ENCODE measurements at regions not wholly inside any gene's neighbourhood (a gene's known extent, or its start where the extent isn't known, plus 50 kb on each side); places are given as distances from the start of the nearest gene placed in this dataset.

GRCh38 chr6:153621491-153621890, 417.5 kb upstream of the OPRM1 start:
- no peak for DNase-seq

GRCh38 chr6:153621070-153621469, 418.0 kb upstream of the OPRM1 start:
- no peak for DNase-seq

- DNase-seq, result no peak
Observed at GRCh38 chr6:153618371-153619322, 420.4 kb upstream of the OPRM1 start.

GRCh38 chr6:153616506-153616905, 422.5 kb upstream of the OPRM1 start:
- DNase-seq, result no peak

GRCh38 chr6:153613719-153614455, 425.2 kb upstream of the OPRM1 start:
- DNase-seq, result no peak

GRCh38 chr6:153602401-153602800, 436.6 kb upstream of the OPRM1 start:
- no peak for DNase-seq

GRCh38 chr6:153599901-153600300, 439.1 kb upstream of the OPRM1 start:
- no peak for DNase-seq

GRCh38 chr6:153595903-153596302, 443.1 kb upstream of the OPRM1 start:
- DNase-seq, result no peak

GRCh38 chr6:153594871-153595270, 444.2 kb upstream of the OPRM1 start:
- no peak for DNase-seq

GRCh38 chr6:153591159-153591558, 447.9 kb upstream of the OPRM1 start:
- no peak for DNase-seq

GRCh38 chr6:153590411-153590810, 448.6 kb upstream of the OPRM1 start:
- DNase-seq, result no peak

GRCh38 chr6:153588330-153588729, 450.7 kb upstream of the OPRM1 start:
- no peak for DNase-seq

GRCh38 chr6:153583685-153584084, 452.6 kb upstream of the RGS17 start:
- DNase-seq, result no peak

GRCh38 chr6:153580776-153581175, 449.7 kb upstream of the RGS17 start:
- DNase-seq, result no peak

GRCh38 chr6:153575528-153575927, 444.4 kb upstream of the RGS17 start:
- DNase-seq, result no peak

GRCh38 chr6:153574231-153574630, 443.1 kb upstream of the RGS17 start:
- DNase-seq, result no peak

GRCh38 chr6:153572371-153572770, 441.3 kb upstream of the RGS17 start:
- no peak for DNase-seq

GRCh38 chr6:153568628-153569027, 437.5 kb upstream of the RGS17 start:
- no peak for DNase-seq

- DNase-seq, result no peak
Observed at GRCh38 chr6:153564803-153565202, 433.7 kb upstream of the RGS17 start.

GRCh38 chr6:153563001-153563400, 431.9 kb upstream of the RGS17 start:
- no peak for DNase-seq

GRCh38 chr6:153553627-153554026, 422.5 kb upstream of the RGS17 start:
- DNase-seq, result no peak

- DNase-seq, result no peak
Observed at GRCh38 chr6:153539602-153540001, 408.5 kb upstream of the RGS17 start.

- no peak for DNase-seq
Observed at GRCh38 chr6:153538491-153538890, 407.4 kb upstream of the RGS17 start.

- DNase-seq, result no peak
Observed at GRCh38 chr6:153537422-153537821, 406.3 kb upstream of the RGS17 start.
